ENCODE measurements at regions not wholly inside any gene's neighbourhood (a gene's known extent, or its start where the extent isn't known, plus 50 kb on each side); places are given as distances from the start of the nearest gene placed in this dataset.

DNA sequence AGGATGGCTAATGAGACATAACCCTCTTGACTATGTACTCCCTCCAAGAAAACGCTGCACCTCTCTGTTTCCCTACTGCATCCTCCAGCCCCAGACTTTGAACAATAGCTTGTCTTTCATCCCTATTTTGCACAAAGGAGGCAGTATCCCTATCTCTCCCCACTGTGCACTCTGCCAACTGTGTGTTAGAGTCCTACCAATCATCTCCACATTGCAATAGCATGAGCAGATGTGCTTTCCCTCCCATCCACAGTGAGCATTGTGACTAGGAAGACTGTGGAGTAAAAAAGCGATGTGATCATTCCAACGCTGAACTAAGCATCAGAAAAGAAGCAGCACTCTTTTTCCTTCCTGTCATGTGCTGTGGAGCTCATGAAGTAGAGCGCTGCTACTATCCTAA lies 206.3 kb upstream of the GULP1 start:
- TF ChIP-seq CTCF (IDR thresholded peaks at IDR 0.05) (no peak), POLR2A (IDR thresholded peaks at IDR 0.05) (no peak)

Measured in body of pancreas (tissue), 4 donors.